OCI-LY3 (cell line): ENCODE measurements at regions not wholly inside any gene's neighbourhood (a gene's known extent, or its start where the extent isn't known, plus 50 kb on each side); places are given as distances from the start of the nearest gene placed in this dataset.
"Not testable (repeated sequence)": the region's sequence is repeated elsewhere in the genome, so short reads cannot be mapped to it uniquely, and the experiment has no call there.

Experiments
- CTCF ChIP-seq: fragments of 200-600, 300-600 bp; sonication (generic); IDR thresholded peaks from 2 replicates; pipeline ENCODE4 v1.5.1; 2014; ENCODE audit warnings: antibody characterized with exemption, low read length, low read depth
- EZH2phosphoT487 ChIP-seq: fragments of 200-600 bp; shearing (Covaris generic); IDR thresholded peaks from 2 replicates; pipeline ENCODE4 v1.6.1; 2018; ENCODE audit warnings: antibody characterized with exemption, mixed run types, low read depth

- TF ChIP-seq CTCF, EZH2phosphoT487: not testable (repeated sequence)
Measured at GRCh38 chr21:9083091-9083826, 1438.1 kb upstream of the TPTE start.
